NB4 (cell line): ENCODE measurements at regions not wholly inside any gene's neighbourhood (a gene's known extent, or its start where the extent isn't known, plus 50 kb on each side); places are given as distances from the start of the nearest gene placed in this dataset.

Experiments used
- CTCF ChIP-seq: IDR thresholded peaks from one replicate; pipeline ENCODE4 v1.5.1; 2012; ENCODE audit warnings: low read depth, low read length
- MYC ChIP-seq: IDR thresholded peaks from 2 replicates; pipeline ENCODE4 v1.6.1; 2011; ENCODE audit warnings: low read depth, low read length
- POLR2A ChIP-seq: IDR thresholded peaks from 2 replicates; pipeline ENCODE4 v1.6.1; 2011; ENCODE audit warnings: mild to moderate bottlenecking; ENCODE audit not compliant: insufficient read length; ENCODE audit errors: extremely low read depth
- TF ChIP-seq, protein P1 (sequence below): IDR thresholded peaks from 2 replicates; pipeline ENCODE4 v1.6.1; 2011; ENCODE audit warnings: low read depth, low read length

GRCh38 chr2:107775211-107775610 is 51.5 kb upstream of the RGPD4 start:
- TF ChIP-seq CTCF: no peak
- TF ChIP-seq, protein P1, sequence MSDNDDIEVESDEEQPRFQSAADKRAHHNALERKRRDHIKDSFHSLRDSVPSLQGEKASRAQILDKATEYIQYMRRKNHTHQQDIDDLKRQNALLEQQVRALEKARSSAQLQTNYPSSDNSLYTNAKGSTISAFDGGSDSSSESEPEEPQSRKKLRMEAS: no peak
- TF ChIP-seq POLR2A: no peak
- TF ChIP-seq MYC: no peak
